GM10266 (cell line): ENCODE measurements at regions not wholly inside any gene's neighbourhood (a gene's known extent, or its start where the extent isn't known, plus 50 kb on each side); places are given as distances from the start of the nearest gene placed in this dataset.
"Not testable (repeated sequence)": the region's sequence is repeated elsewhere in the genome, so short reads cannot be mapped to it uniquely, and the experiment has no call there.

ENCODE experiments used
- DNase-seq: peaks from one replicate; pipeline ENCODE4 v3.0.0; 2012; ENCODE audit errors: extremely low spot score
- TF ChIP-seq, protein P1 (sequence below): IDR thresholded peaks from 2 replicates; pipeline ENCODE4 v1.5.1; 2012; ENCODE audit warnings: mild to moderate bottlenecking, low read depth; ENCODE audit not compliant: control insufficient read depth, insufficient read depth; ENCODE audit errors: missing control alignments

DNA sequence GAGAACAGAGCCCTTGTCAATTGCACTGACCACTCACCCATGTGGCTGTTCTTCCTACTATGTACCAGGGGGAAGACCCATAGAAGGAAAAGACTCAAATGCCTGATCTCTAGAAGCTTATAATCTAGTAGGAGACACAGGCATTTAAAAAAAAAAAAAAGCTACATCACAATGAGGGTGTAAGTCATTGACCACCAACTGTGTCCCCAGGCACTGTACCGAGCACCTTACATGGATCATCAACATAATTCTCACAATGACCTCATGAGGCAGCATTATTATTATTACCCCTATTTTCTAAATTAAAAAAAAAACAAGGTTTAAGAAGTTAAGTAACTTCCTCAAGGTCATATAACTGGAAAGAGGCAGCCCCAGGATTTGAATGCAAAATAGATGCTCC, 247.4 kb downstream of the SHOX2 start:
- DNase-seq, result no peak

DNA sequence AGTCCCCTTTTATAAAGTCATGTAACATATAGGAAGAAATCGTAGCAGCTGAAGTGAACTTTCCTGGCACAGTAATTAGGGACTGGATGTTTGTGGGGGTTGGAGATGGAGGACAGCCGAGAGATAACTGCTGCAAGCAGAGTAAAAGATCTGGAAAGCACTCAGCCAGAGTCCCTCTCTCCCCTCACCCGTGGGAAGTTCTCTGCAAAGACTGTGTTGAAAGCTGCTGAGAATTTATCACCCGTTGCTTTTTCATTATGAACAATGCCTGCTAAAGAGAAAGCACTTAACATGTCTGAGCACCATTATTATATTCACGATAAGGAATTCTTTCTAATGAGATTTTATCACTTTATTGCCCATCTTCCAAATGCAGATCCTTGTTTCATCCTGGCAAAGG, 248.8 kb downstream of the SHOX2 start:
- DNase-seq, result no peak
- TF ChIP-seq, protein P1, sequence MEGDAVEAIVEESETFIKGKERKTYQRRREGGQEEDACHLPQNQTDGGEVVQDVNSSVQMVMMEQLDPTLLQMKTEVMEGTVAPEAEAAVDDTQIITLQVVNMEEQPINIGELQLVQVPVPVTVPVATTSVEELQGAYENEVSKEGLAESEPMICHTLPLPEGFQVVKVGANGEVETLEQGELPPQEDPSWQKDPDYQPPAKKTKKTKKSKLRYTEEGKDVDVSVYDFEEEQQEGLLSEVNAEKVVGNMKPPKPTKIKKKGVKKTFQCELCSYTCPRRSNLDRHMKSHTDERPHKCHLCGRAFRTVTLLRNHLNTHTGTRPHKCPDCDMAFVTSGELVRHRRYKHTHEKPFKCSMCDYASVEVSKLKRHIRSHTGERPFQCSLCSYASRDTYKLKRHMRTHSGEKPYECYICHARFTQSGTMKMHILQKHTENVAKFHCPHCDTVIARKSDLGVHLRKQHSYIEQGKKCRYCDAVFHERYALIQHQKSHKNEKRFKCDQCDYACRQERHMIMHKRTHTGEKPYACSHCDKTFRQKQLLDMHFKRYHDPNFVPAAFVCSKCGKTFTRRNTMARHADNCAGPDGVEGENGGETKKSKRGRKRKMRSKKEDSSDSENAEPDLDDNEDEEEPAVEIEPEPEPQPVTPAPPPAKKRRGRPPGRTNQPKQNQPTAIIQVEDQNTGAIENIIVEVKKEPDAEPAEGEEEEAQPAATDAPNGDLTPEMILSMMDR, result no peak

More for the DNA sequence above, 247.4 kb downstream of the SHOX2 start:
- TF ChIP-seq, protein P1, result no peak

GRCh38 chr3:157856078-157856939, 249.9 kb downstream of the SHOX2 start:
- DNase-seq, result no peak
- TF ChIP-seq, protein P1, result no peak

DNA sequence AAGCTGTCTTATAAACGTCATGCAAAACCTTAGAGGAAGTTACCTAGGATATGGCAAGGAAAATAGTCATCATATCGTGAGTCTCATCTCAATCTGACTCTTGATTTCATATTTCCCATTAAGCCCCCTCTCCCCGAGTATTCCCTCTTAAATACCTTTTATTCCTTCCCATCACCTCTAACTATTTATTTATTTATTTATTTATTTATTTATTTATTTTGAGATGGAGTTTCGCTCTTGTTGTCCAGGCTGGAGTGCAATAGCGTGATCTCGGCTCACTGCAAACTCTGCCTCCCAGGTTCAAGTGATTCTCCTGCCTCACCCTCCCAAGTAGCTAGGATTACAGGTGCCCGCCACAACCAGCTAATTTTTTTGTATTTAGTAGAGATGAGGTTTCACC, 260.4 kb downstream of the SHOX2 start:
- DNase-seq, result not testable (repeated sequence)

DNA sequence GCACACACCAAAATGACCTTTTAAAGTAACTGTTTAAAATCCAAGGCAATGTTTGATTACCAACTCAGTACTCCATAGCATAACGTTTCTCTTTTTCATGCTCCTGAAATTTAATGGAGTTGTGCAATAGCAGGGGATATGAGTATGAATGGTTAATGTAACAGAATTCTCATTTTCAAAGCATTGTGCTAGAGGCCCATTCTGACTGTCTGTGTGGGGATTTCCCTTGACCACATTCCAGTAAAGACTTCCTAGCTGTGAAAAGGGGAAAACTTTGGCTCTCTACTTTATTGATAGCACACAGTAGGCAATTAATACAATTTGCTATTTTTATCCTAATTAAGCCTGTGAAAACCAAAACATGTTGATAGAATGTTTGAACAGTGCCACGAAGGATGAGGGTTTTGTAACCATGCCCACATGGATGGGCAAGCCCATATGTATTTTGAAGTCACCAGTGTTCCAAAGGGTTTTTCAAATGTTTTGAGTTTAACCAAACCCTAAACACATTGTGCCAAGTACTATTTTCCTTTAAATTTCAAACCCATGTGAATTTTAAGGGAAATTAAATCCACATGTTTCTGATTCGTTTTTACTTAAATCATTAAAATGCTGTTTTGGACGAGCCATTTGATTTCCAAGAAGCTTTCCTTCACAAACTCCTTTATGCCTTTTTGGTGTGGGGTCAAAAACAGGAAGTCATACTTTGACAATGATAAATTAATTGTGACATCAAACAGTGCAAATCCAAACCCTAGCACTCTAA, 261.2 kb downstream of the SHOX2 start:
- TF ChIP-seq, protein P1, result no peak
- no peak for DNase-seq

GRCh38 chr3:157844216-157844615, 262.0 kb downstream of the SHOX2 start:
- TF ChIP-seq, protein P1, result no peak
- no peak for DNase-seq

- no peak for DNase-seq
- TF ChIP-seq, protein P1, result no peak
Measured at GRCh38 chr3:157841029-157841428, 265.2 kb downstream of the SHOX2 start.
